ENCODE measurements at regions not wholly inside any gene's neighbourhood (a gene's known extent, or its start where the extent isn't known, plus 50 kb on each side); places are given as distances from the start of the nearest gene placed in this dataset.

DNA sequence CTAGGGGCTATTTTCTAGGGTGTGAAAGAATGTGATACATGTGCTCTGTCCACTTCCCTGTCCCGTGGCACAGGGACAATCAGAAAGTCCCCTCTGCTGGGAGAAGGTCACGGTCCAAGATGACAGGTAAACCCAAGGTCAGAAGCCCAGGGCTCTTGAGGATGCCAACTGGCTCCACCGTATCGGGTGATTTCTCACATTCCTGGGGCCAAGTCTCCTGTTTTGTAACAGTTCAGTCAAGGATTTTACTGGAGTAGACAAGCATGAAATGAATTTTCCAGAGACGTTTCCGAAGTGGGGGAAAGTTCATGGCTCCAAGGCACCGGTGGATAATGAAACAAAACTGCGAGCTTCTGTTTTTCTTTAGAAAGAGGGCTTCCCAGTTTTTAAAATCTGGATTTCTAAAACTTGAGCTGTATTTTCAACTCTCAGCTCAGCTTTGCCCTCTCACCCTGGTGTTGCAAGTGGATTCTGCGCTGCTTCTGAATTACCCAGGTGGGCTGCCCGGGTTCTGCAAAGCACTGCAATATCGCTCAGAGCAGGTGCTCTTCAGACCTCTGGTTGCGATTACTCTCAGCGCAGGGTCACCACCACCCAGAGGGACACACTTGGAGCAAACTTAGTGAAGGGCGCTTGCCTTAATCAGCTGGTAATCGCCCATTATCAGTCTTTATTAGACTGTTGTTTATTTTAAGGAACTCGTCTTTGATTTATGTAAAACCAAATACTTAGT, 64.4 kb upstream of the TMEM170B start:
- TF ChIP-seq EZH2phosphoT487 (conservative IDR thresholded peaks at IDR 0.05; ENCODE audit: low read length), result no peak
- TF ChIP-seq, protein P1, sequence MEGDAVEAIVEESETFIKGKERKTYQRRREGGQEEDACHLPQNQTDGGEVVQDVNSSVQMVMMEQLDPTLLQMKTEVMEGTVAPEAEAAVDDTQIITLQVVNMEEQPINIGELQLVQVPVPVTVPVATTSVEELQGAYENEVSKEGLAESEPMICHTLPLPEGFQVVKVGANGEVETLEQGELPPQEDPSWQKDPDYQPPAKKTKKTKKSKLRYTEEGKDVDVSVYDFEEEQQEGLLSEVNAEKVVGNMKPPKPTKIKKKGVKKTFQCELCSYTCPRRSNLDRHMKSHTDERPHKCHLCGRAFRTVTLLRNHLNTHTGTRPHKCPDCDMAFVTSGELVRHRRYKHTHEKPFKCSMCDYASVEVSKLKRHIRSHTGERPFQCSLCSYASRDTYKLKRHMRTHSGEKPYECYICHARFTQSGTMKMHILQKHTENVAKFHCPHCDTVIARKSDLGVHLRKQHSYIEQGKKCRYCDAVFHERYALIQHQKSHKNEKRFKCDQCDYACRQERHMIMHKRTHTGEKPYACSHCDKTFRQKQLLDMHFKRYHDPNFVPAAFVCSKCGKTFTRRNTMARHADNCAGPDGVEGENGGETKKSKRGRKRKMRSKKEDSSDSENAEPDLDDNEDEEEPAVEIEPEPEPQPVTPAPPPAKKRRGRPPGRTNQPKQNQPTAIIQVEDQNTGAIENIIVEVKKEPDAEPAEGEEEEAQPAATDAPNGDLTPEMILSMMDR (IDR thresholded peaks at IDR 0.05; ENCODE audit: insufficient read depth, low read length, poor library complexity, severe bottlenecking), result no peak

Data from SU-DHL-6 (cell line).